Natural killer cell (primary cell): ENCODE measurements at regions not wholly inside any gene's neighbourhood (a gene's known extent, or its start where the extent isn't known, plus 50 kb on each side); places are given as distances from the start of the nearest gene placed in this dataset.

Experiments used
- ATAC-seq, 3 donors: fragments of 150-1000 bp in 2 of 3; fragments of 200-7000 bp in 1 of 3; cut with Tn5 transposase; 1 replicate in 1 of 3; 2 replicates in 2 of 3; pipeline ENCODE4 v1.10.0; 2021; ENCODE audit warnings: mild to moderate bottlenecking in 2 of 3, moderate library complexity in 2 of 3
- DNase-seq, 2 donors: peaks; one replicate each; pipeline versions ENCODE4 v3.0.0 to v3.0.0-alpha.2; 2013 to 2021; ENCODE audit warnings: mixed read lengths in 1 of 2
- H3K27ac ChIP-seq: one replicate; pipeline ENCODE4 v1.5.1; 2013; ENCODE audit warnings: mild to moderate bottlenecking, low read length
- H3K27me3 ChIP-seq: one replicate; pipeline ENCODE4 v1.6.1; 2013; ENCODE audit warnings: low read length; ENCODE audit not compliant: control insufficient read depth, insufficient read depth
- H3K36me3 ChIP-seq: one replicate; pipeline ENCODE4 v1.6.1; 2013; ENCODE audit warnings: low read length; ENCODE audit not compliant: control insufficient read depth, insufficient read depth
- H3K4me1 ChIP-seq: one replicate; pipeline ENCODE4 v1.6.1; 2013; ENCODE audit warnings: low read length; ENCODE audit not compliant: control insufficient read depth, insufficient read depth
- H3K4me3 ChIP-seq: one replicate; pipeline ENCODE4 v1.5.1; 2013; ENCODE audit warnings: low read length
- H3K9me3 ChIP-seq: one replicate; pipeline ENCODE4 v1.6.1; 2013; ENCODE audit warnings: low read length; ENCODE audit not compliant: control insufficient read depth, insufficient read depth
- H3K27ac Mint-ChIP-seq, 2 donors: one replicate each; pipeline ENCODE4 v1.8.0; 2022; ENCODE audit warnings: mild to moderate bottlenecking in 2 of 2, mixed read lengths in 2 of 2, moderate library complexity in 1 of 2
- H3K27me3 Mint-ChIP-seq, 2 donors: one replicate each; pipeline ENCODE4 v1.8.0; 2022; ENCODE audit warnings: low read depth in 2 of 2, mixed read lengths in 2 of 2
- H3K36me3 Mint-ChIP-seq: one replicate; pipeline ENCODE4 v1.8.0; 2022; ENCODE audit warnings: mixed read lengths
- H3K4me1 Mint-ChIP-seq, 2 donors: one replicate each; pipeline ENCODE4 v1.8.0; 2022; ENCODE audit warnings: mixed read lengths in 2 of 2
- H3K4me3 Mint-ChIP-seq: one replicate; pipeline ENCODE4 v1.8.0; 2022; ENCODE audit warnings: mild to moderate bottlenecking, moderate library complexity, mixed read lengths
- H3K9me3 Mint-ChIP-seq, 2 donors: one replicate each; pipeline ENCODE4 v1.8.0; 2022; ENCODE audit warnings: mixed read lengths in 2 of 2
- WGBS: methylation state at CpG from one replicate; pipeline ENCODE4 v1.1.7; 2013; ENCODE audit warnings: missing lambda C conversion rate; ENCODE audit not compliant: insufficient coverage; 5-methylcytosine and 5-hydroxymethylcytosine counted together
- intact Hi-C: fragments of 100-400 bp; cut with micrococcal nuclease; formaldehyde crosslinking; loops from one replicate; pipeline ENCODE4 v1.14.2; 2022
- TF ChIP-seq, protein P1 (sequence below): fragments of 200-600 bp; IDR thresholded peaks from one replicate; pipeline ENCODE4 v1.8.0; 2022; ENCODE audit warnings: antibody characterized with exemption

DNA sequence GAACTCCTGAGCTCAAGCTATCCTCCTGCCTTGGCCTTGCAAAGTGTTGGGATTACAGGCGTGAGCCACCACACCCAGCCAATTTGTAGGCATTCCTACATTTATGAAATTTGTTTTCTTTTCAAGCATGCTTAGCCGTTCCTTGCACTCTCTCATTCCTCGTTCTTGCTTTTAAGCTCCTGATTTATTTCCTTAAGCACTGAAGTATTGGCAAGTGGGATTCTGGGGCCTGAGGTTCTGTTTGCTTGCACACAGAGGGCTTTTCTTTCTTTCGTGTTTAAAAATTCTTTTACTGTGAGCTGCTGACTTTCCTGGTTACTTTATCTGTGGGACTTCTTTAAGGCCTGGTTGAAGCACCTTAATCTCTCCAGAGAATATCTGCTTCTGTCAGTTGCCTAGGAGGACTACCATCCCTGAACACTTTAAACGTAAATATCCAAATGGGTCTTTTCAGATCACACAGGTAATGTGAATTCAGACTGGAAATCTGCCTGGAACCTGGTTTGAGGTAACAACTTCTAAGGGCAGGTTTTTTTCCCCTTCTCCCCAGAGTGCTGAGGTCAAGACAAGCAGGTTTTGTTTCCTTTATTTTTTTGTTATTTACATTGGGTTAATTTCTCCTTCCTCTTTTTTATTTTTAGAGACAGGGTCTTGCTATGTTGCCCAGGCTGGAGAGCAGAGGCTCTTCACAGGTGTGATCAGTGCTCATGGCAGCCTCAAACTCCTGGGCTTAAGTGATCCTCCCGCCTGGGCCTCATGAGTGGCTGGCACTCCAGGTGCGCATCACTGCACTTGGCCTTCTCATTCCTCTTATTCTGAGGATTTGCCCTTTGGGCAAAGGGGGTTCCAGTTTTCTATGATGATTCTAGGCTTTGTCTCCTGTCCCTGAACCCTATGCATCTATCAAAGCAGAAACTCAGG is 102.9 kb downstream of the PFKFB3 start:
- Mint-ChIP-seq H3K4me1 (peaks cover 2 to 3% of the 10 kb centered on the region in 2 donors), H3K9me3 (peaks cover 0 to 2% of the 10 kb centered on the region in 2 donors), H3K27me3 (no peaks in the 10 kb centered on the region), H3K4me3 (no peak overlapping the region), H3K27ac (no peak overlapping the region), H3K36me3 (no peaks in the 10 kb centered on the region)
- TF ChIP-seq, protein P1, sequence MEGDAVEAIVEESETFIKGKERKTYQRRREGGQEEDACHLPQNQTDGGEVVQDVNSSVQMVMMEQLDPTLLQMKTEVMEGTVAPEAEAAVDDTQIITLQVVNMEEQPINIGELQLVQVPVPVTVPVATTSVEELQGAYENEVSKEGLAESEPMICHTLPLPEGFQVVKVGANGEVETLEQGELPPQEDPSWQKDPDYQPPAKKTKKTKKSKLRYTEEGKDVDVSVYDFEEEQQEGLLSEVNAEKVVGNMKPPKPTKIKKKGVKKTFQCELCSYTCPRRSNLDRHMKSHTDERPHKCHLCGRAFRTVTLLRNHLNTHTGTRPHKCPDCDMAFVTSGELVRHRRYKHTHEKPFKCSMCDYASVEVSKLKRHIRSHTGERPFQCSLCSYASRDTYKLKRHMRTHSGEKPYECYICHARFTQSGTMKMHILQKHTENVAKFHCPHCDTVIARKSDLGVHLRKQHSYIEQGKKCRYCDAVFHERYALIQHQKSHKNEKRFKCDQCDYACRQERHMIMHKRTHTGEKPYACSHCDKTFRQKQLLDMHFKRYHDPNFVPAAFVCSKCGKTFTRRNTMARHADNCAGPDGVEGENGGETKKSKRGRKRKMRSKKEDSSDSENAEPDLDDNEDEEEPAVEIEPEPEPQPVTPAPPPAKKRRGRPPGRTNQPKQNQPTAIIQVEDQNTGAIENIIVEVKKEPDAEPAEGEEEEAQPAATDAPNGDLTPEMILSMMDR, result no peak
- WGBS, result 89% methylated on average over 7 of the region's 7 CpGs
- Histone ChIP-seq H3K9me3 (peaks cover 4% of the 10 kb centered on the region), H3K27me3 (no peaks in the 10 kb centered on the region), H3K4me3 (no peak overlapping the region), H3K4me1 (peaks cover 4% of the 10 kb centered on the region), H3K27ac (no peak overlapping the region), H3K36me3 (no peaks in the 10 kb centered on the region)
- ATAC-seq (no peak), DNase-seq (no peak)
- intact Hi-C loops, result no loop called here

DNA sequence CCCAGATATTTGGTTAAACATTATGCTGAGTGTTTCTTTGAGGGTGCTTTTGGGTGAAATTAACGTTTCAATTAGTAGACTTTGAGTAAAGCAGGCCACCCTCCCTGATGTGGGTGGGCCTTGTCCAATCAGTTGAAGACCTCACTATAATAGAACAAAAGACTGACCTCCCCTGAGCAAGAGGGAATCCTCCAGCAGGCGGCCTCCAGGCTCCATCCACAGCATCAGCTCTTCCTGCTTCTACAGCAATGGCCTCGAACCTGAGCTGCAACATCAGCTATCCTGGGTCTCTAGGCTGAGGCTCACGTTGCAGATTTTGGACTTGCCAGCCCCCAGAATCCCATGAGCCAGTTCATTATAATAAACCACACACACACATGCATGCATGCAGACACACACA is 104.2 kb downstream of the PFKFB3 start:
- ATAC-seq, result no peak
- TF ChIP-seq, protein P1, result no peak
- no peak overlapping the region for H3K27ac ChIP-seq
- H3K27ac Mint-ChIP-seq, result no peak overlapping the region
- no peaks in the 10 kb centered on the region for H3K4me1 Mint-ChIP-seq
- 90% methylated on average over 3 of the region's 4 CpGs for WGBS
- H3K4me3 Mint-ChIP-seq, result no peak overlapping the region
- H3K27me3 Mint-ChIP-seq, result peaks cover 0 to 3% of the 10 kb centered on the region in 2 donors
- H3K36me3 ChIP-seq, result no peaks in the 10 kb centered on the region
- no peak overlapping the region for H3K4me3 ChIP-seq
- intact Hi-C loops, result no loop called here
- H3K9me3 ChIP-seq, result peaks cover 4% of the 10 kb centered on the region
- no peaks in the 10 kb centered on the region for H3K4me1 ChIP-seq
- no peaks in the 10 kb centered on the region for H3K27me3 ChIP-seq
- H3K36me3 Mint-ChIP-seq, result no peaks in the 10 kb centered on the region
- DNase-seq, result no peak
- H3K9me3 Mint-ChIP-seq, result peaks cover 0 to 2% of the 10 kb centered on the region in 2 donors

DNA sequence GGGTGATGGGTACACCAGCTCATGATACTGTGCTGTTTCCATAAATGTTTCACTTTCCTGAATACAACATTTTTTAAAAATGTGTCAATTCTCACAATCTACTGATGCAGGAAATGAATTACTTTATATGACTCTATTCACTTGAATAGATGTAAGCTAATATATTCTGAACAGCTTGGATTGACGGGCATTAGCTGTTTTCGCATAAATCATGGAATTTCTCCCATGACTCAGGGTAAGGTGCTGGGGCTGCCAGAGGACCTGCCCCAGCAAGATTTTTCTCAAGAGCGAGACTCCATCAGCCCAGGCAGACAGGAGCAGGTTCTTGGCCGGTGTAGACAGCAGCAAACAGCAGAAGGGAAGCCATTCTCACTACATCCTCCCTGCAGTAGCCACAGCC is 107.1 kb downstream of the PFKFB3 start:
- intact Hi-C loops, result loop anchor here (10.0 kb wide), 1 partner anchor 65 kb away; no protein-coding TSS in a partner anchor
- 95% methylated on average over 4 of the region's 4 CpGs for WGBS
- ATAC-seq (no peak), DNase-seq (no peak)
- Mint-ChIP-seq H3K4me3 (no peak overlapping the region), H3K27me3 (peaks cover 0 to 3% of the 10 kb centered on the region in 2 donors), H3K4me1 (no peaks in the 10 kb centered on the region), H3K9me3 (peaks cover 0 to 2% of the 10 kb centered on the region in 2 donors), H3K36me3 (no peaks in the 10 kb centered on the region), H3K27ac (no peak overlapping the region)
- TF ChIP-seq, protein P1, result no peak
- no peak overlapping the region for H3K27ac ChIP-seq
- H3K9me3 ChIP-seq, result peaks cover 4% of the 10 kb centered on the region
- no peaks in the 10 kb centered on the region for H3K36me3 ChIP-seq
- no peaks in the 10 kb centered on the region for H3K27me3 ChIP-seq
- H3K4me1 ChIP-seq, result no peaks in the 10 kb centered on the region
- no peak overlapping the region for H3K4me3 ChIP-seq
